ENCODE measurements at regions not wholly inside any gene's neighbourhood (a gene's known extent, or its start where the extent isn't known, plus 50 kb on each side); places are given as distances from the start of the nearest gene placed in this dataset.
"Not testable (repeated sequence)": the region's sequence is repeated elsewhere in the genome, so short reads cannot be mapped to it uniquely, and the experiment has no call there.

DNA sequence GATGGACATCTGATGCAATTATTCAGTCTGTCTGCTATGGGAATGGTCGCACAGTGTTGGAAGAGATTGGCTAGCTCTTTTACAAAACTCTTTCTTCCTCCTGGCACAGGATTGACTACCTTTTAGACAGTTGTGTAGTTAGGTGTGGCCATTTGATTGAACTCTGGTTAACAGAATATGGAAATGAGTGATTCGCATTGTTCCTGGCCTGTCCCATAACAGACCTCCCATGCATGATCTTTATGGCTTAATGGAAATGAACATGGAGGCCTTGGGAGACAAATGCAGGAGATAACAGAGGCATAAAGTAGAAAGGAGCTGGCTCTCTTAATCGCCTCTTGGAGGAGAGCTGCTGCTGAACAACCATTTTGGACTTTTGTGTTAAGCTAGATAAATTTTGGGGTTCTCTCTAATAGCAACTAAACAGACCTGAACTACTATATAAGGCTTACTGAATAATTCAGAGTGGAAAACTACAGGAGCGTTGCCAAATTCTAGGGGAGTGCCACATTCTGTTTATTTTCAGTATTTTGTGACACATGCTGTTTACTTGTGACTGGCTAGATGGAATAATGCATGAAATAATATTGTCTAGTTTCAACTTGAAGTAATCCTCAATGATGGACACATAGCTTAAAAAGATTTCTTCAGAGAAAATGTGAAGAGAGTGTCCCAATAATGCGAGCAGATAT is 357.7 kb upstream of the SGO1 start:
- Histone ChIP-seq H3K9me3 (ENCODE audit: control insufficient read depth, low read length) (no peaks in the 10 kb centered on the region), H3K36me3 (ENCODE audit: control insufficient read depth, insufficient read depth, low read length, severe bottlenecking) (no peaks in the 10 kb centered on the region), H3K27me3 (replicated peaks; ENCODE audit: control insufficient read depth, insufficient read depth, low read length) (no peaks in the 10 kb centered on the region), H3K4me1 (ENCODE audit: control insufficient read depth, insufficient read depth, low read length) (no peaks in the 10 kb centered on the region), H3K4me3 (ENCODE audit: low read length) (no peak overlapping the region), H3K9ac (ENCODE audit: low read length) (no peak overlapping the region)
- DNase-seq (ENCODE audit: low read depth), result no peak

DNA sequence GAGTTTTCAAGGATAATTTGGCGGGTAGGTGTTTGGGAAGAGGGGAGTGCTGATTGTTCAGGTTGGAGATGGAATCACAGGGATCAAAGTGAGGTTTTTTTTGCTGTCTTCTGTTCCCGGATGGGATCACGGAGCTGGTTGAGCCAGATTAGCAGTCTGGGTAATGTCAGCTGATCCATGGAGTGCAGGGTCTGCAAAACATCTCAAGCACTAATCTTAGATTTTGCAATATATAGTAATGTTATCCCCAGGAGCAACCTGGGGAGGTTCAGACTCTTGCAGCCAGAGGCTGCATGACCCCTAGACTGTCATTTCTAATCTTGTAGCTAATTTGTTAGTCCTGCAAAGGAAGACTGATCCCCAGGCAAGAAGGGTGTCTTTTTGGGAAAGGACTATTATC is 354.1 kb upstream of the SGO1 start:
- no peak for DNase-seq (ENCODE audit: low read depth)
- no peak overlapping the region for H3K9ac ChIP-seq (ENCODE audit: low read length)
- H3K36me3 ChIP-seq (ENCODE audit: control insufficient read depth, insufficient read depth, low read length, severe bottlenecking), result no peaks in the 10 kb centered on the region
- no peaks in the 10 kb centered on the region for H3K9me3 ChIP-seq (ENCODE audit: control insufficient read depth, low read length)
- no peaks in the 10 kb centered on the region for H3K27me3 ChIP-seq (replicated peaks; ENCODE audit: control insufficient read depth, insufficient read depth, low read length)
- H3K4me1 ChIP-seq (ENCODE audit: control insufficient read depth, insufficient read depth, low read length), result no peaks in the 10 kb centered on the region
- no peak overlapping the region for H3K4me3 ChIP-seq (ENCODE audit: low read length)

DNA sequence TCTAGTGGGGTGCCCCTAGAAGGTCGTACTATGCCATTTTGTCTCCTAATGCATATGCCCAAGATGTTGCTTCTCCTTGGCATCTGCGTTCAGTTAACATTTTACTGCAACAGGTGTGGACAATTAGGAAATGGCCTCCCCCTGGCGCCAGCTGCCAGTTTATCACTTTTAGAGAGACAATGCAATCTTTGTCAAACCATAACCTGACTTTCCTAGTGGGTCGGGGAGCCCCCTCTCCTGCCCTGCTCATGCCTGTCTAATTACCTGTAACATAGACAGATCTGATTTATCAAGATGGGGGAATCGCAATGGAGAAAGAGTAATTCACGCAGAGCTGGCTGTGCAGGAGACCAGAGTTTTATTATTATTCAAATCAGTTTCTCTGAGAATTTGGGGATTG is 353.7 kb upstream of the SGO1 start:
- Histone ChIP-seq H3K4me1 (ENCODE audit: control insufficient read depth, insufficient read depth, low read length) (no peaks in the 10 kb centered on the region), H3K9me3 (ENCODE audit: control insufficient read depth, low read length) (no peaks in the 10 kb centered on the region), H3K36me3 (ENCODE audit: control insufficient read depth, insufficient read depth, low read length, severe bottlenecking) (no peaks in the 10 kb centered on the region), H3K27me3 (replicated peaks; ENCODE audit: control insufficient read depth, insufficient read depth, low read length) (no peaks in the 10 kb centered on the region), H3K9ac (ENCODE audit: low read length) (no peak overlapping the region), H3K4me3 (ENCODE audit: low read length) (no peak overlapping the region)
- DNase-seq (ENCODE audit: low read depth), result no peak

DNA sequence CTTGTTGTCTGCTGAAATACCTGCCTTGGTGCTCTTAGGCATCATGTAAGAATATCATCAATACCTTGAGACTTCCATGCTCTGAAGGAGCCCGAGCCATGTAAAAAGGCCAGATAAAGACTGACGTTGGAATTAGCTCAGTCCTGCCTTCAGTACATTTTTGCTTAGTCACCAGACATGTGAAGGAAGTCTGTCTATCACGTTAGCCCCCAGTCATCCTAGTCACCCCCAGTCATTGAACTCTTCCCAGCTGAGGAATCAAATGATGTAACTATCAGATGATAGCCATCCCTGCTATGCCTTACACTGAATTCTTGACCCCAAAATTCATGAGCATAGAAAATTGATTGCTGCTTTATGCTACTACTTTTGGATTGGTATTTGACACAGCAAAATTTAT is 351.2 kb upstream of the SGO1 start:
- Histone ChIP-seq H3K4me1 (ENCODE audit: control insufficient read depth, insufficient read depth, low read length) (no peaks in the 10 kb centered on the region), H3K9ac (ENCODE audit: low read length) (no peak overlapping the region), H3K36me3 (ENCODE audit: control insufficient read depth, insufficient read depth, low read length, severe bottlenecking) (no peaks in the 10 kb centered on the region), H3K4me3 (ENCODE audit: low read length) (no peak overlapping the region), H3K9me3 (ENCODE audit: control insufficient read depth, low read length) (no peaks in the 10 kb centered on the region), H3K27me3 (replicated peaks; ENCODE audit: control insufficient read depth, insufficient read depth, low read length) (no peaks in the 10 kb centered on the region)
- DNase-seq (ENCODE audit: low read depth), result no peak

DNA sequence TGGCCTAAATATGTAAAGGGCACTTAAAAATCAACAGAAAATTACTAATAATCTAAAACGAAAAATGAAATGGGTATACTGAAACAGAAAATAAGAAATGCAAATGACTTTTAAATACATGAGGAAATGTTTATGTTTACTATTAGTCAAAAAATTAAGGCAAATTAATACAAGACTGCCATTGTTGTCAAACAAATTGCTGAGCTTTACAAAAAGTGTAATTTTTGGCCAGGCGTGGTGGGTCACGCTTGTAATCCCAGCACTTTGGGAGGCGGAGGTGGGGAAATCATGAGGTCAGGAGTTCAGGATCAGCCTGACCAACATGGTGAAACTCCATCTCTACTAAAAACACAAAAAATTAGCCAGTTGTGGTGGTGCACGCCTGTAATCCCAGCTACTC is 343.9 kb upstream of the SGO1 start:
- no peaks in the 10 kb centered on the region for H3K36me3 ChIP-seq (ENCODE audit: control insufficient read depth, insufficient read depth, low read length, severe bottlenecking)
- DNase-seq (ENCODE audit: low read depth), result no peak
- no peak overlapping the region for H3K4me3 ChIP-seq (ENCODE audit: low read length)
- no peaks in the 10 kb centered on the region for H3K27me3 ChIP-seq (replicated peaks; ENCODE audit: control insufficient read depth, insufficient read depth, low read length)
- no peaks in the 10 kb centered on the region for H3K4me1 ChIP-seq (ENCODE audit: control insufficient read depth, insufficient read depth, low read length)
- H3K9me3 ChIP-seq (ENCODE audit: control insufficient read depth, low read length), result no peaks in the 10 kb centered on the region
- no peak overlapping the region for H3K9ac ChIP-seq (ENCODE audit: low read length)

DNA sequence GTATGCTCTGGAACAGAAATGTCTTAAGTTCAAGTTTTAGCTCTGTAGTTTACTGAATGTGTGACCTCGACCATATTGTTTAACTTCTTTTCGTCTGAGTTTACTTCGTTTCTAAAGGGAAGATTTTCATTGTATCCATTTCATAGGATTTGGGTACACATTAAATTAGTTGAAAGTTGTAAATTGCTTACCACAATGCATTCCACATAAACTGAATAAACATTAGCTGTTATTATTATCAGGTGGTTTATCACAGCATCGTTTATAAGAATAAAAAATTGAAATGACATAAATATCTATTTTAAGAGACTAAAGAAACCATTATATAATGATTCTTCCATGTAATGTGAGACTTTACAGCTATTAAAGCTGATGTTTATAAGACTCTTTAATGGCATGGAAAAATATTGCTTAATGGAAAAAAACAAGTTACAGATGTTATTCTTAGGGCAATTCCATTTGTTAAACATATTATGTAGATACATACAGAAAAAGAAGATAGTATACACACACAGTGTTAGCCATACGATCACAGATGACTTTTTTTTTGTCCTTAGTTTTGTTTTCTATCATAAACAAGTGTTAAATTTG is 342.3 kb upstream of the SGO1 start:
- Histone ChIP-seq H3K4me3 (ENCODE audit: low read length) (no peak overlapping the region), H3K27me3 (replicated peaks; ENCODE audit: control insufficient read depth, insufficient read depth, low read length) (no peaks in the 10 kb centered on the region), H3K4me1 (ENCODE audit: control insufficient read depth, insufficient read depth, low read length) (no peaks in the 10 kb centered on the region), H3K36me3 (ENCODE audit: control insufficient read depth, insufficient read depth, low read length, severe bottlenecking) (no peaks in the 10 kb centered on the region), H3K9ac (ENCODE audit: low read length) (no peak overlapping the region), H3K9me3 (ENCODE audit: control insufficient read depth, low read length) (no peaks in the 10 kb centered on the region)
- peak; percentile 45 for DNase-seq (ENCODE audit: low read depth)

DNA sequence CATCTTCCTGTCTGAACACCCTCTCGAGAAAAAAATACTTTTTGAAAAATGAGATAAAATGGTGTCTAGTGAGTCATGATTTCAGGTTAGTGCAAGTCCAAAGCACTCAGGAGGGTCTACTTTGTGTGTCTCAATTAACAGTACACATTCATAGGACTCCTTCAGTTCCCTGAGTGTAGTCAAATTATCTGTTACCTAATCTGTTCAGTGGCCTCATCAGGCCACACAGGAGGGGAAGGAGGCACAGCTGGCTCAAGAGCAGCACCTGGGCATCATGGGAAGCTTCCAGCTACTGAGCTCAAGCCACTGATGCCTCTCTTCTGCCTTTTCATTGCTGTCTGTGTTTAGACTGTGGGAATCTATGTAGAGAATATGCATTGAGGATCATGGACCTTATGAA is 341.4 kb upstream of the SGO1 start:
- Histone ChIP-seq H3K27me3 (replicated peaks; ENCODE audit: control insufficient read depth, insufficient read depth, low read length) (no peaks in the 10 kb centered on the region), H3K9me3 (ENCODE audit: control insufficient read depth, low read length) (no peaks in the 10 kb centered on the region), H3K4me1 (ENCODE audit: control insufficient read depth, insufficient read depth, low read length) (no peaks in the 10 kb centered on the region), H3K36me3 (ENCODE audit: control insufficient read depth, insufficient read depth, low read length, severe bottlenecking) (no peaks in the 10 kb centered on the region), H3K4me3 (ENCODE audit: low read length) (no peak overlapping the region), H3K9ac (ENCODE audit: low read length) (no peak overlapping the region)
- no peak for DNase-seq (ENCODE audit: low read depth)

DNA sequence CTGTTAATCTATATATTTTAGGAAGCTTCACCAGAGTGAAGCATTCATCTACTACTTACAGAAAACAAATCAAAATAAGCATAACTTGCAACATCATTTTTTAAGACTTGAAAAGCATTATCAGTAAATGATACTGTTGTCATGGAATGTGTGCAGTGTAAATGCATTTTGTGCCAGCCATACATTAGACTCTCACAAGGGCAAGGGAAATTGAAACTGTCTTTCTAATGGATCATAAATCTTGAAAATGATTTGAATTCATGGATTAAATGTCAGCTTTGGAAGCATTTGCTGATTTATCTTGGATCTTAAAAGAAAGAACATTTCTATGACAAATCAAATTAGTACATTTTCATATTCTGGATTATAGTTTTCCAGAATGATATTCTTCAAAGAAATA is 338.3 kb upstream of the SGO1 start:
- no peak for DNase-seq (ENCODE audit: low read depth)
- H3K9ac ChIP-seq (ENCODE audit: low read length), result no peak overlapping the region
- no peaks in the 10 kb centered on the region for H3K36me3 ChIP-seq (ENCODE audit: control insufficient read depth, insufficient read depth, low read length, severe bottlenecking)
- peaks cover 4% of the 10 kb centered on the region for H3K9me3 ChIP-seq (ENCODE audit: control insufficient read depth, low read length)
- H3K4me1 ChIP-seq (ENCODE audit: control insufficient read depth, insufficient read depth, low read length), result no peaks in the 10 kb centered on the region
- no peaks in the 10 kb centered on the region for H3K27me3 ChIP-seq (replicated peaks; ENCODE audit: control insufficient read depth, insufficient read depth, low read length)
- H3K4me3 ChIP-seq (ENCODE audit: low read length), result no peak overlapping the region

DNA sequence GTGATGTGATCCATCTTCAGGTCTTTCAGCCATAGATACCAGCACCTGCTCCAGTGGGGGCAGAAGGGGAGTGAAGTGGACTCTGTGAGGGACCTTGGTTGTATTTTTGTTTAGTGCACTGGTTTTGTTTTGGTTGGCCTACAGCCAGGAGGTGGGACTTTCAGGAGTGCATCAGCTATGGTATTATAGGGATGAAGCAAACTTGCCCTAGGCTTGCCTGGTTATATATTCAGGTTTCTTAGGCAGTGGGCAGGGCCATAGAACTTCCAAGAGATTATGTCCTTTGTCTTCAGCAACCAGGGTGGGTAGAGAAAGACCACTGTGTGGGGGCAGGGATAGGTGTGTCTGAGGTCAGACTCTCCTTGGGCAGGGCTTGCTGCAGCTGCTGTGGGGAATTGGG is 337.3 kb upstream of the SGO1 start:
- H3K27me3 ChIP-seq (replicated peaks; ENCODE audit: control insufficient read depth, insufficient read depth, low read length), result no peaks in the 10 kb centered on the region
- H3K4me1 ChIP-seq (ENCODE audit: control insufficient read depth, insufficient read depth, low read length), result no peaks in the 10 kb centered on the region
- no peak overlapping the region for H3K9ac ChIP-seq (ENCODE audit: low read length)
- no peaks in the 10 kb centered on the region for H3K36me3 ChIP-seq (ENCODE audit: control insufficient read depth, insufficient read depth, low read length, severe bottlenecking)
- peaks cover 4% of the 10 kb centered on the region for H3K9me3 ChIP-seq (ENCODE audit: control insufficient read depth, low read length)
- H3K4me3 ChIP-seq (ENCODE audit: low read length), result no peak overlapping the region
- DNase-seq (ENCODE audit: low read depth), result no peak

DNA sequence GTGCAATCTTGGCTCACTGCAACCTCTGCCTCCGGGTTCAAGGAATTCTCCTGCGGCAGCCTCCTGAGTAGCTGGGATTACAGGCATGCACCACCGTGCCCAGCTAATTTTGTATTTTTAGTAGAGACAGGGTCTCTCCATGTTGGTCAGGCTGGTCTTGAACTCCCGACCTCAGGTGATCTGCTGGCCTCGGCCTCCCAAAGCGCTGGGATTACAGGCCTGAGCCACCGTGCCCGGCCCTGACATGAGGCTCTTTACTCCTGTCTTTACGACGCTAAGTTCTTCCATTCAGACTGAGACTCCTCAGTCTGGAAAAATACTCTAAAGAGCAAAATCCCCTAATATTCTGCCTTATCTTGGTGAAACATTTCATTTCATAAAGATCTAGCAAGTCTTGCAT is 331.3 kb upstream of the SGO1 start:
- not testable (repeated sequence) for H3K4me1 ChIP-seq (ENCODE audit: control insufficient read depth, insufficient read depth, low read length); H3K4me3 ChIP-seq (ENCODE audit: low read length); H3K9me3 ChIP-seq (ENCODE audit: control insufficient read depth, low read length); H3K9ac ChIP-seq (ENCODE audit: low read length); H3K27me3 ChIP-seq (replicated peaks; ENCODE audit: control insufficient read depth, insufficient read depth, low read length); H3K36me3 ChIP-seq (ENCODE audit: control insufficient read depth, insufficient read depth, low read length, severe bottlenecking); DNase-seq (ENCODE audit: low read depth)

DNA sequence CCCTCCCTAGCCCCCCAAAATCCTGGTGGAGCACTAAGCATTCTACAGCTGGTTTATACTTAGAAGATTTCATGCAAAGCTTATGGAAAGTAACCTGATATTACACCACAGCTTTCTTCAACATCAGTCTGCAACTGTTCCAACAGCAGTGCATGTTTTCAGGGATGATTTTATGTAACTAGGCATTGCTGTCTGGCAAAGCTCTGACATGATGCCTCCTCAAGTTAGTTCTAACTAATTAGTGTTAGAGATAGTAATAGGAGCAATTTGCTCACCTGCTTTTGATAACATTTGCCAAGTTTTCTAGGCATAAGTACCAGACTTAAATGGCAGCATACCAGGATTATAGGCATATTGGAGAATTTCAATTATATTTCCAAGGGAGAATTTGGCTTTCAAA is 330.3 kb upstream of the SGO1 start:
- H3K4me1 ChIP-seq (ENCODE audit: control insufficient read depth, insufficient read depth, low read length), result peaks cover 5% of the 10 kb centered on the region
- no peaks in the 10 kb centered on the region for H3K36me3 ChIP-seq (ENCODE audit: control insufficient read depth, insufficient read depth, low read length, severe bottlenecking)
- H3K9ac ChIP-seq (ENCODE audit: low read length), result no peak overlapping the region
- peaks cover 8% of the 10 kb centered on the region for H3K9me3 ChIP-seq (ENCODE audit: control insufficient read depth, low read length)
- peak; percentile 44 for DNase-seq (ENCODE audit: low read depth)
- no peaks in the 10 kb centered on the region for H3K27me3 ChIP-seq (replicated peaks; ENCODE audit: control insufficient read depth, insufficient read depth, low read length)
- no peak overlapping the region for H3K4me3 ChIP-seq (ENCODE audit: low read length)

DNA sequence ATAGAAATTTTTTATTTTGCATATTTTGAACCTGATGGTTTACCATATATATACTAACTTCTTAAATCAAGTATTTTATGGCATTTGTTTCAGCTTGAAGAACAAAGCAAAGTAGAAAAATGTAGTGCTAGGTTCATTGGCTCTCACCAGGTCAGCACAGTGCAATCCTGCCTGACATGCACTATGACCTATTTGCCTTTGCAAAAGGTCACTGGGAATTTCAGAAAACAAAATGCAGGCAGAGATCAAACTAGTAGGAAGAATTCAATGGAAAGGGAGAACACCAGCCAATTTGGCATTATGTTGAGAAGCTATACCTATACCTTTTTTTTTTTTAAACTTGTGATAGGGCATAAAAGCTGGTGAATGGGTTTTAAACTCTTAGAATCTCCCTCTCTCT is 329.8 kb upstream of the SGO1 start:
- Histone ChIP-seq H3K4me3 (ENCODE audit: low read length) (no peak overlapping the region), H3K36me3 (ENCODE audit: control insufficient read depth, insufficient read depth, low read length, severe bottlenecking) (no peaks in the 10 kb centered on the region), H3K27me3 (replicated peaks; ENCODE audit: control insufficient read depth, insufficient read depth, low read length) (no peaks in the 10 kb centered on the region), H3K4me1 (ENCODE audit: control insufficient read depth, insufficient read depth, low read length) (peaks cover 5% of the 10 kb centered on the region), H3K9me3 (ENCODE audit: control insufficient read depth, low read length) (peaks cover 8% of the 10 kb centered on the region), H3K9ac (ENCODE audit: low read length) (no peak overlapping the region)
- no peak for DNase-seq (ENCODE audit: low read depth)
